SK-N-SH treated with all-trans-retinoic acid at 6 μM for 48 hours (cell line): ENCODE measurements at regions not wholly inside any gene's neighbourhood (a gene's known extent, or its start where the extent isn't known, plus 50 kb on each side); places are given as distances from the start of the nearest gene placed in this dataset.

Experiments used
- ATAC-seq: fragments of 200-7000 bp; cut with Tn5 transposase; 3 replicates; pipeline ENCODE4 v1.9.1; 2020; ENCODE audit warnings: mild to moderate bottlenecking, moderate library complexity
- CSDC2 ChIP-seq: fragments of 250-450 bp; sonication (Bioruptor Pico); IDR thresholded peaks from 2 replicates; pipeline ENCODE4 v1.5.0; 2020; ENCODE audit warnings: mild to moderate bottlenecking, moderate library complexity
- ESRRG ChIP-seq: fragments of 250-450 bp; sonication (Bioruptor Pico); IDR thresholded peaks from 2 replicates; pipeline ENCODE4 v1.6.1; 2021; ENCODE audit warnings: mild to moderate bottlenecking
- GLIS3 ChIP-seq: fragments of 250-450 bp; sonication (Bioruptor Pico); IDR thresholded peaks from 2 replicates; pipeline ENCODE4 v1.5.0; 2020; ENCODE audit warnings: mild to moderate bottlenecking, moderate library complexity
- RARB ChIP-seq: fragments of 250-450 bp; sonication (Bioruptor Pico); IDR thresholded peaks from 2 replicates; pipeline ENCODE4 v1.8.0; 2021; ENCODE audit warnings: mild to moderate bottlenecking, moderate library complexity
- SNAI2 ChIP-seq: fragments of 250-450 bp; sonication (Bioruptor Pico); IDR thresholded peaks from 2 replicates; pipeline ENCODE4 v1.5.0; 2020; ENCODE audit warnings: mild to moderate bottlenecking, moderate library complexity
- TCF4 ChIP-seq: fragments of 250-450 bp; sonication (Bioruptor Pico); IDR thresholded peaks from 2 replicates; pipeline ENCODE4 v1.8.0; 2021; ENCODE audit warnings: mild to moderate bottlenecking, moderate library complexity, borderline replicate concordance
- TOX ChIP-seq: fragments of 250-450 bp; sonication (Bioruptor Pico); IDR thresholded peaks from 2 replicates; pipeline ENCODE4 v1.8.0; 2021; ENCODE audit warnings: mild to moderate bottlenecking, moderate library complexity, borderline replicate concordance
- ZNF8 ChIP-seq: fragments of 450-650 bp; formaldehyde crosslinking; IDR thresholded peaks from 2 replicates; pipeline ENCODE4 v1.5.0; 2020; ENCODE audit warnings: mild to moderate bottlenecking, moderate library complexity
- TF ChIP-seq, protein P1 (sequence below): fragments of 250-450 bp; sonication (Bioruptor Pico); IDR thresholded peaks from 2 replicates; pipeline ENCODE4 v1.8.0; 2021; ENCODE audit warnings: low read depth, mild to moderate bottlenecking, moderate library complexity, borderline replicate concordance
- TF ChIP-seq, protein P2 (sequence below): fragments of 250-450 bp; sonication (Bioruptor Pico); IDR thresholded peaks from 2 replicates; pipeline ENCODE4 v1.8.0; 2020; ENCODE audit warnings: mild to moderate bottlenecking, moderate library complexity, borderline replicate concordance

DNA sequence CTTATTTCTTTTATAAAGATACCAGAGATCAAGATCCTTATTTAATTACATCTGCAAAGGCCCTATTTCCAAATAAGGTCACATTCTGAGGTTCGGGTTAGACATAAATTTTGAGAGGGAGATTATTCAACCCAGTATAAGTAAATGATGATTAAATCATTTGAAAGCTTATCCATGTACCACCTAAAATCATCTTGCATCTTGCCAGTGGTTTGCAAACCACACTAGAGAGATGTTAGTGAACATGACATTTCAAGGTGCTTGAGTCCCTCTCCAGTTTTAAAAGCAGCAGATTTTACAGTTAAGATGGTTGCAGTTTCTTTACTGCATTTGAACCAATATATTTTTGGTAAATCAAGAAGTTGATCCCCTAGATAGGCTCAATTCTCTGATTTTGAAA lies 49.9 kb upstream of the TMPO start:
- TF ChIP-seq CSDC2 (CRISPR knock-in tag) (no peak), GLIS3 (CRISPR knock-in tag) (no peak), RARB (CRISPR knock-in tag) (no peak), TCF4 (no peak), TOX (CRISPR knock-in tag) (no peak), ESRRG (CRISPR knock-in tag) (no peak), ZNF8 (CRISPR knock-in tag) (no peak), SNAI2 (no peak)
- TF ChIP-seq, protein P1, sequence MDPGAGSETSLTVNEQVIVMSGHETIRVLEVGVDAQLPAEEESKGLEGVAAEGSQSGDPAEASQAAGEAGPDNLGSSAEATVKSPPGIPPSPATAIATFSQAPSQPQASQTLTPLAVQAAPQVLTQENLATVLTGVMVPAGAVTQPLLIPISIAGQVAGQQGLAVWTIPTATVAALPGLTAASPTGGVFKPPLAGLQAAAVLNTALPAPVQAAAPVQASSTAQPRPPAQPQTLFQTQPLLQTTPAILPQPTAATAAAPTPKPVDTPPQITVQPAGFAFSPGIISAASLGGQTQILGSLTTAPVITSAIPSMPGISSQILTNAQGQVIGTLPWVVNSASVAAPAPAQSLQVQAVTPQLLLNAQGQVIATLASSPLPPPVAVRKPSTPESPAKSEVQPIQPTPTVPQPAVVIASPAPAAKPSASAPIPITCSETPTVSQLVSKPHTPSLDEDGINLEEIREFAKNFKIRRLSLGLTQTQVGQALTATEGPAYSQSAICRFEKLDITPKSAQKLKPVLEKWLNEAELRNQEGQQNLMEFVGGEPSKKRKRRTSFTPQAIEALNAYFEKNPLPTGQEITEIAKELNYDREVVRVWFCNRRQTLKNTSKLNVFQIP (CRISPR knock-in tag): no peak
- TF ChIP-seq, protein P2, sequence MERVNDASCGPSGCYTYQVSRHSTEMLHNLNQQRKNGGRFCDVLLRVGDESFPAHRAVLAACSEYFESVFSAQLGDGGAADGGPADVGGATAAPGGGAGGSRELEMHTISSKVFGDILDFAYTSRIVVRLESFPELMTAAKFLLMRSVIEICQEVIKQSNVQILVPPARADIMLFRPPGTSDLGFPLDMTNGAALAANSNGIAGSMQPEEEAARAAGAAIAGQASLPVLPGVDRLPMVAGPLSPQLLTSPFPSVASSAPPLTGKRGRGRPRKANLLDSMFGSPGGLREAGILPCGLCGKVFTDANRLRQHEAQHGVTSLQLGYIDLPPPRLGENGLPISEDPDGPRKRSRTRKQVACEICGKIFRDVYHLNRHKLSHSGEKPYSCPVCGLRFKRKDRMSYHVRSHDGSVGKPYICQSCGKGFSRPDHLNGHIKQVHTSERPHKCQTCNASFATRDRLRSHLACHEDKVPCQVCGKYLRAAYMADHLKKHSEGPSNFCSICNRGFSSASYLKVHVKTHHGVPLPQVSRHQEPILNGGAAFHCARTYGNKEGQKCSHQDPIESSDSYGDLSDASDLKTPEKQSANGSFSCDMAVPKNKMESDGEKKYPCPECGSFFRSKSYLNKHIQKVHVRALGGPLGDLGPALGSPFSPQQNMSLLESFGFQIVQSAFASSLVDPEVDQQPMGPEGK (CRISPR knock-in tag): no peak
- ATAC-seq: no peak; the same call in 2 of the 3 replicates
